Middle frontal gyrus (tissue), 1 donor: ENCODE measurements at regions not wholly inside any gene's neighbourhood (a gene's known extent, or its start where the extent isn't known, plus 50 kb on each side); places are given as distances from the start of the nearest gene placed in this dataset.

ENCODE experiments used
- DNase-seq: peaks from one replicate; pipeline ENCODE4 v3.0.0-alpha.2; 2015; ENCODE audit warnings: low spot score; ENCODE audit errors: extremely low spot score

- DNase-seq = no peak
These were observed 133.0 kb upstream of the CELF4 start for GRCh38 chr18:37698508-37699040.

GRCh38 chr18:37694516-37694915, 128.9 kb upstream of the CELF4 start:
- no peak for DNase-seq

- DNase-seq = no peak
These were observed 125.6 kb upstream of the CELF4 start for GRCh38 chr18:37691162-37691561.

DNA sequence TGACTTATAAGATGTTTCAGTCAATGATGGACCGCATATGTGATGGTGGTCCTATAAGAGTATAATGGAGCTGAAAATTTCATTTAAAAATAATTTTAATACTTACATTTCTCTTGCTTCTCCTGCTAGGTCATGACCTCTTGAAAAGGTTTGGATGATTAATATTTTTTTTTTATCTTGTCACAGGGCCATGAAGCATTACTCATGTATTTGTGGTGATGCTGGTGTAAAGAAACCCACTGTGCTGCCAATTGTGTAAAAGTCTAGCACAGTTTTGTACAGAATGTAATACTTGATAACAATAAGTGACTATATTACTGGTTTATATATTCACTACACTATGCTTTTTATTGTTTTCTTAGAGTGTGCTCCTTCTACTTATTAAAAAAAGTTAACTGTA, 124.2 kb upstream of the CELF4 start:
- DNase-seq = no peak

- DNase-seq = no peak
These were observed 119.0 kb upstream of the CELF4 start for GRCh38 chr18:37684590-37684989.

GRCh38 chr18:37684183-37684582, 118.6 kb upstream of the CELF4 start:
- DNase-seq = no peak

- no peak for DNase-seq
These were observed 115.3 kb upstream of the CELF4 start for GRCh38 chr18:37680911-37681310.

DNA sequence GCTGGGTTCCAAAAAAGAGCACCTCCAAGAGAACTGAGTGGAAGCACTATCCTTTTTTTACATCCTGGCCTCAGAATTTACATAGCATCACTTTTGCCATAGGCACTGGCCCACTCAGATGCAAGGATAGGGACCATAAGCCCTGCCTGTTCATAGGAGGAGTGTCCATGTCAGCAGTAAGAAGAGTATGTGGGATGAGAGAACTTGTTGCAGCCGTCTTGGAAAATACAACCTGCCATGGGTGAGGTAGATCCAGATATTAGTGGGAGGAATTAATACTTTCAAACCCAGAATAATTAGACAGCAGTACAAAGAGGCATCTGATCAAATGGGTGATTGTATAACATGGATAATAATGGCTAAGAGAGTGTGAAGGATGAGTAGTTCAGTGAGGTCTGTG, 110.7 kb upstream of the CELF4 start:
- DNase-seq = no peak

DNA sequence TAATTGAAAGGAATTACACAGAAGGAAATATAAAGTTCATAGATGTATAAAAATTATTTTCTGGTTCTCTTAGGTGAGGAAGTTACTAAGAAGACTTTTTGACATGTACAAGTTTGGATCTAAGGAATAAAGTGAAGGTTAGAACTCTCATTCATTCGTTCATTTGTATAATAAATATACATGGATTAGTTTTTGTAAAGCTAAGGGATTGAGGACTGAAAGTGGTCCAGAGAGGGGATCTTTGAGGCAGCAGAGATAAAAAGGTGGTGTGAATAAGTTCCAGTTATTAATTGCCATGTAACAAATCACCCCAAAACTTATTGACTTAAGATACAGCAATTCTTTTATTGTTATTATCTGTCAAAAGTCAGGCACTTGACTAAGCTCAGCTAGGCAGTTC, 110.1 kb upstream of the CELF4 start:
- no peak for DNase-seq

- DNase-seq = no peak
These were observed 109.0 kb upstream of the CELF4 start for GRCh38 chr18:37674570-37674969.

DNA sequence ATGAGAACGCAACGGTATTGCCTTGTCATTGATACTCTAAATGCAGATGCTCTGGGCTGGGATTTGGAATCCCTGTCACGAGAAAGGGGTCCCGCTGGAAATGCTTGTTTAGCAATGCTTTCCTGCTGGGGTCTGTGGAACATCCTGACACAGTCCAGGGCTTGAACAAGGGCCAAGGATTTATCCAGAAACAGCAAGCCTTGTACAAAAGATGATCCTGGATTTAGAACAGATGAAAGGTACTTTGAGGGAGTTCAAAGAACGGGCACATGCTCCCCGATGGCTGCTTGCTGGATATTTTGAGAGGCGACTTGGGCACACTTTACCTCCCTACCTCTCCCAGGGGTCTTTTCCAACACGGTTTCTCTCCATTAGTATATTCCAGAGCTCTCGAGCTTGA, 108.1 kb upstream of the CELF4 start:
- DNase-seq = no peak

- DNase-seq = no peak
These were observed 107.5 kb upstream of the CELF4 start for GRCh38 chr18:37672932-37673595.

- DNase-seq = no peak
These were observed 106.4 kb upstream of the CELF4 start for GRCh38 chr18:37672001-37672400.

DNA sequence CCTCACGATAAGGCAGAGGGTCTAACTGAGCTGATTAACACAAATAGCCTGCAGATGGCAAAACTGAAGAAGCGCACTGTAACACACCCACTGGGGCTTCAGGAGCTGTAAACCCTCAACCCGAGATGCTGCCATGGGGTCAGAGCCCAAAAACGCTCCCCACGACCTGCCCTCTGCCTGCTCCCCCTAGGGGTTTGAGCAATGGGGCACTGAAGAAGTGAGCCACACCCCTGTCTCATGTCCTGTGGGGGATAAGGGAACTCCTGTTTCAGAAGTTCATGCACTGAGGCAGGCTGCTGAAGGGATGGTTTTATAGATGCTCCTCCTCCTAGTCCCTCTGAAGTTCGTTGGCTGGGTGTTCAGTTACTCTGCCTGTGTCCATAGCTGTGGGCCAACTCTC, 105.9 kb upstream of the CELF4 start:
- DNase-seq = no peak

DNA sequence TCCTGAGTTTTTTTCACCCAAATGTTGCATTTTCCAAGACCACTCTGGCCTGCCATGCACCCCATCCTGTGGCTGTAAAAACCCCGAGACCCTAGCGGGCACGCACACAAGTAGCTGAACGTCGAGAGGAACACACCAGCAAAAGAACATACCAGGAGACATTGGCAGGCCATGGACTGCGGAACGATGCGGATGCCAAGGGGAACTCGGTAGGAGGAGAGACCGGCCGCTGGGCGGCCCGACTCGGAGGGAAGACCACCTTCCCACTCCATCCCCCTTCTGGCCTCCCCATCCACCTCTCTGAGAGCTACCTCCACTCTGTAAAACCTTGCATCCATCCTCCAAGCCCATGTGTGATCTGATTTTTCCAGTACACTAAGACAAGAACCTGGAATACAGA, 105.5 kb upstream of the CELF4 start:
- DNase-seq = no peak

GRCh38 chr18:37669991-37670534, 104.5 kb upstream of the CELF4 start:
- no peak for DNase-seq

DNA sequence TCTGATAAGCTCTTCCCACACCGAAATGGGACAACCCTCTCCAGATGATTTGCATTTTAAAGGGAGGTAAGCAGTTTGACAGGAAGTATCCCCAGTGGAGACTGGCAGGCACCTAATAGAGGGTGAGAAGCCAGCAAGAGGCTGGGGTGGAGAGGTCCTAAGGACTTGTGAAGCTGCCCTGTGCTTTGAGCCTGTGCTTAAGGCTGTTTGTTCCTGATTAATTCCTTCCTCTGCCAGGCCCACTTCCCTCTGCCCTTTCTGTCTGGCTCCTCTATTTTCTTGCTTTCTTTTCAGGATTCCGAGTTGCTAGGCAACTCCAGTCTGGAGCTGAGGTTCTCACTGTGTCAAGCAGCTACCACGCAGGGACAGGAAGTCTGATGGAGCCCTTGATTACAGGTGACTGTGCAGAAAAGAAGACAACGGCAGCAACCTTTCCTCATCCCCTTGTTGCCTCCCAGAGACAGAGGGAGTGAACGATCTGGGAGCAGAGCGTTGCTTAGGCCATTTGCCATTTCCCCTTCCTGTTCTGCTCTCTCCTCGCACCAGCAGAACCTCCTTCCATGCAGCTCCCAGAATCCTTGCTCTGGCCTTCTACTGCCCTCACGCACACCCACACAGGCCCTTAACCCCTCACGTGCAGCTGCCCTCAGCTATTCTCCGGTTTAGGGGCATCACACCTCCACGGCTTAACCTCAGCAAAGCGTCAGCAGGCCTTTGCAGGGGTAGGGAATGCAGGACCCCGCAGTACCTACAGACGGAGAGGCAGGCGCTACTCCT, 103.6 kb upstream of the CELF4 start:
- DNase-seq = no peak

GRCh38 chr18:37667836-37668235, 102.2 kb upstream of the CELF4 start:
- no peak for DNase-seq

DNA sequence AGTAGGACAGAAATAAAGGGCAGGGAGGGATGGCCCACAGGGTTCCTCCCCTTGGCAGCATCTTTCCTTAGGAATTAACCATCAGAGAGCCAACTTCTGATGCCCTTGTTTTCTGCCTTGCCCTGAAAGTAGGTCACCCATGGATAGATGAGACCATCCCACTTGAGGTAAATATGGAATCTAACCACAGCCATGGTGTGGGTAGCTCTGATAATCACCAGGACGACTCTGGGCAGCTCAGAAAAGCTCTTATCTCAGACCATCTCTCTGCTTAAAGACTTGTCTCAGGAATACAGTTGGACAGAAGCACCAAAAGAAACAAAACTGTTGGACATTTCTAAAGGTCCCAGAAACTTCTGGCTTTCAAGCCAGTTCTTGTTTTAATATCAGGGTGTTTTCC, 101.4 kb upstream of the CELF4 start:
- no peak for DNase-seq

DNA sequence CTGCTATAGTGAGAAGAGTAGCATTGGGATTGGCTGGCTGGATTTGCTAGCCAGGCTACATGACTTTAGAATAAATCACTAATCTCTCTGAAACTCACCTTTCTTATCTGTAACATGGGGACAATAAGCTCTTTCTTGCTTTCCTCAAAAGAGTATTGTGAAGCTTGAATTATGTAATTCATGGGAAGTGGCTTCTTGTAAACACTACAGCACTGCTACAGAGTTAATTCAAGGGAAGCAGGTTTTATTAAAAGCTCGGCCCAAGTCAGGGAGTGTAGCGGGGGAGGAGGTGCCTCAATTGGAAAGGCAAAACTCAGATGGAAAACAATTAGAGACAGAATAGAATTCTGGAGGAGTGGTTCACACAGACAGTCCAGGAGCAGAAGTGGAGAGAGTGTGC, 100.9 kb upstream of the CELF4 start:
- DNase-seq = no peak

GRCh38 chr18:37665346-37665745, 99.7 kb upstream of the CELF4 start:
- DNase-seq = no peak

- no peak for DNase-seq
These were observed 97.8 kb upstream of the CELF4 start for GRCh38 chr18:37663446-37663845.
